ENCODE measurements at regions not wholly inside any gene's neighbourhood (a gene's known extent, or its start where the extent isn't known, plus 50 kb on each side); places are given as distances from the start of the nearest gene placed in this dataset.

DNA sequence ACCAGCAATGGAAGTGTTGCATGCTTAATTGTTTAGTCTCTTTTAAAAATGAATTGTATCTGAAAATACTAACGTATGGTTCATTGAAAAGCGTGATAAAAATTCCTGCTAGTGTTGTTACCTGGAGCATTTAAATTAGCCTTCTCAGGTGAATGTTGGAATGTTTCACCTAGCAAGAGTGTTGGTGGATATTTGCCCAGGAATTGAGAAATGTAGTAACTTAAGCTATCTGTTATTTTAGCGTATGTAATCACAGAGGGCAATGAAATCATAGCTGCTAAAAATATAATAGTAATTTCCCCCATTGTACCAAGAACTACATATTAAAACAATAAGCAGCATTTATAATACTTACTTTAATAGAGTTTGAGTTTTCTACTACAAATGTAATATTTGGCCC is 166.1 kb upstream of the KIAA1217 start:
- TF ChIP-seq CTCF (conservative IDR thresholded peaks at IDR 0.05) = no peak
- TF ChIP-seq EZH2 (IDR thresholded peaks at IDR 0.05; ENCODE audit: low read depth) = no peak
